ENCODE measurements at regions not wholly inside any gene's neighbourhood (a gene's known extent, or its start where the extent isn't known, plus 50 kb on each side); places are given as distances from the start of the nearest gene placed in this dataset.

DNA sequence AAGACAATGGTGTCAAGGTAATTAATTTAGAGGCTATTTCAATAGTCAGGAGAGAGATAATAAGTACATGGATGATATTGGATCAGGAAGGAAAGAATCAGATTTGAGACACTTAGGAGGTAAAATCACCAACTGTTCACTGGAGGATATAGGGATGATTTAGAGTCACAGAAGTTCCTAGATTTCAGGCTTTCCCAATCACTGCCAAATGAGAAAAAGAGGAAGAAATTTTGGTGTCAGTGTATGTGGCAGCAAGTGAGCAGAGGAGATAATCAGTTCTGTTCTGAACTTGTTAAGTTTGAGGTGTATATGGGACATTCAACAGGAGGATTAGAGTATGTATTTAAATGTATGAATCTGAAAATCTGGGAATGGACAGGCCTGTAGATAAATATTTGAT is 640.4 kb downstream of the NR4A2 start:
- Mint-ChIP-seq H3K4me1 (no peaks in the 10 kb centered on the region), H3K36me3 (ENCODE audit: insufficient read depth in 1 of 3, low read depth in 3 of 3) (no peaks in the 10 kb centered on the region), H3K27ac (no peak overlapping the region; a peak in 1 of 7 replicates), H3K9me3 (no peaks in the 10 kb centered on the region), H3K27me3 (ENCODE audit: low read depth) (no peaks in the 10 kb centered on the region), H3K4me3 (no peak overlapping the region)
- no peak overlapping the region for H3T11ph ChIP-seq (ENCODE audit: low read length)
- no peaks in the 10 kb centered on the region for H3K4me1 ChIP-seq (ENCODE audit: insufficient read depth, low read length)
- TF ChIP-seq, protein P1, sequence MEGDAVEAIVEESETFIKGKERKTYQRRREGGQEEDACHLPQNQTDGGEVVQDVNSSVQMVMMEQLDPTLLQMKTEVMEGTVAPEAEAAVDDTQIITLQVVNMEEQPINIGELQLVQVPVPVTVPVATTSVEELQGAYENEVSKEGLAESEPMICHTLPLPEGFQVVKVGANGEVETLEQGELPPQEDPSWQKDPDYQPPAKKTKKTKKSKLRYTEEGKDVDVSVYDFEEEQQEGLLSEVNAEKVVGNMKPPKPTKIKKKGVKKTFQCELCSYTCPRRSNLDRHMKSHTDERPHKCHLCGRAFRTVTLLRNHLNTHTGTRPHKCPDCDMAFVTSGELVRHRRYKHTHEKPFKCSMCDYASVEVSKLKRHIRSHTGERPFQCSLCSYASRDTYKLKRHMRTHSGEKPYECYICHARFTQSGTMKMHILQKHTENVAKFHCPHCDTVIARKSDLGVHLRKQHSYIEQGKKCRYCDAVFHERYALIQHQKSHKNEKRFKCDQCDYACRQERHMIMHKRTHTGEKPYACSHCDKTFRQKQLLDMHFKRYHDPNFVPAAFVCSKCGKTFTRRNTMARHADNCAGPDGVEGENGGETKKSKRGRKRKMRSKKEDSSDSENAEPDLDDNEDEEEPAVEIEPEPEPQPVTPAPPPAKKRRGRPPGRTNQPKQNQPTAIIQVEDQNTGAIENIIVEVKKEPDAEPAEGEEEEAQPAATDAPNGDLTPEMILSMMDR (conservative IDR thresholded peaks at IDR 0.05), result no peak
- H4K8ac ChIP-seq (replicated peaks; ENCODE audit: insufficient read length, low read depth, low read length), result no peak overlapping the region
- no peaks in the 10 kb centered on the region for H3K79me2 ChIP-seq (ENCODE audit: insufficient read depth, low read length)
- H3K9me3 ChIP-seq (ENCODE audit: control insufficient read depth, low read depth, low read length), result no peaks in the 10 kb centered on the region
- H3K27me3 ChIP-seq (ENCODE audit: insufficient read depth, low read length), result no peaks in the 10 kb centered on the region
- no peak overlapping the region for H2BK5ac ChIP-seq (ENCODE audit: insufficient read length, low read length)
- H3K27ac ChIP-seq (ENCODE audit: insufficient read length, low read depth, low read length), result no peak overlapping the region
- H3K56ac ChIP-seq (ENCODE audit: insufficient read length, low read depth, low read length), result no peak overlapping the region
- no peak overlapping the region for H2BK12ac ChIP-seq (ENCODE audit: insufficient read length, low read depth, low read length)
- H4K20me1 ChIP-seq (ENCODE audit: control insufficient read depth, insufficient read depth, insufficient read length), result no peaks in the 10 kb centered on the region
- no peak overlapping the region for H3K14ac ChIP-seq (ENCODE audit: insufficient read depth, low read length)
- no peak overlapping the region for H2BK120ac ChIP-seq (ENCODE audit: low read depth, low read length, poor library complexity, severe bottlenecking)
- no peak overlapping the region for H3K18ac ChIP-seq (ENCODE audit: insufficient read length, low read depth, low read length)
- H3K4me2 ChIP-seq (ENCODE audit: insufficient read depth, insufficient read length, low read length), result no peak overlapping the region
- no peak for DNase-seq
- no peaks in the 10 kb centered on the region for H3K79me1 ChIP-seq (ENCODE audit: insufficient read depth, low read depth, low read length, poor library complexity, severe bottlenecking)
- no peak overlapping the region for H3K4ac ChIP-seq (ENCODE audit: low read depth, low read length)
- no peak overlapping the region for H2BK20ac ChIP-seq (ENCODE audit: low read depth, low read length, poor library complexity, severe bottlenecking)
- H3K23ac ChIP-seq (ENCODE audit: insufficient read length, low read depth, low read length), result no peak overlapping the region
- no peak overlapping the region for H4K91ac ChIP-seq (ENCODE audit: insufficient read length, low read depth, low read length)
- H3K9ac ChIP-seq (ENCODE audit: extremely low read depth, insufficient read length, low read length), result no peak overlapping the region
- H2AFZ ChIP-seq (ENCODE audit: low read length), result no peak overlapping the region
- no peak overlapping the region for H2BK15ac ChIP-seq (ENCODE audit: low read depth, low read length)
- H2AK5ac ChIP-seq (ENCODE audit: insufficient read length, low read length), result no peak overlapping the region
- H4K5ac ChIP-seq (ENCODE audit: insufficient read length, low read depth, low read length), result no peak overlapping the region
- no peaks in the 10 kb centered on the region for H3K23me2 ChIP-seq (ENCODE audit: insufficient read length, low read depth, low read length, poor library complexity, severe bottlenecking)

Measured in H9 (cell line).